HS-5 (cell line): ENCODE measurements at regions not wholly inside any gene's neighbourhood (a gene's known extent, or its start where the extent isn't known, plus 50 kb on each side); places are given as distances from the start of the nearest gene placed in this dataset.
"Not testable (repeated sequence)": the region's sequence is repeated elsewhere in the genome, so short reads cannot be mapped to it uniquely, and the experiment has no call there.

ENCODE experiments used
- DNase-seq: peaks from one replicate; pipeline ENCODE4 v3.0.0-alpha.2; 2012; ENCODE audit warnings: low read depth

DNA sequence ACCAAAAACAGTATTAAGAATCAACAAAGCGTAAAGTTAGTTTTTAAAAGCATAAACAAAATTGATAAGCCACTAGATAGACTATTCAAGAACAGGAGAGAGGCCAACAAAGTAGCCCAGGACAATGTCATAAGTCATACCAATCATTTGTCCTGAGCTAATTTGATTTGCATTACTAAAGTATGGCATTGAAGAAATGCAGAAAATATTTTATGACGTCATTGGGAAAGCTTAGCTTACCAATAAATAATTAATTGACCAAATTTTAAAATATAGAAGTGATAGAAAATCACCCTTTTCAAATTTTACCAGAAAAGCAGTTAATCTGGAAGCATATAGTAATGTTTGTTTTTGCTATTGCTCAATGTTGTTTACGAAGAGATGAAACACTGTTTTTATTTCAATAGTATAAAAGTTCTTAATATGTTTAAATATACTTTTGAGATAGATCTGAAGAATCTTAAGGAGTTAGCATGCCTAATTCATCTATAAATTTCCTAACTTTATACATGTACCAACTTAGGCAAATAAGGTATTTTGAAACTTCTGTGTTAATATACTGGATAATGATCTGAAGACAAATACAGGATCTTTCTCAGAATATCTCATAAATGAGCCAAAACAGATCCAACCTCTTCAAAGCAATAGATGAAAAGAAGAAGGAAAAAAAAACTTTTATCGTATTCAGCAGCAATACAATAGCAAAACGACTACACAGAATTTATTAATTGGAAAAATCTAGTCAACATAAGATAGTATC, 1118.5 kb downstream of the SLC16A7 start:
- no peak for DNase-seq

DNA sequence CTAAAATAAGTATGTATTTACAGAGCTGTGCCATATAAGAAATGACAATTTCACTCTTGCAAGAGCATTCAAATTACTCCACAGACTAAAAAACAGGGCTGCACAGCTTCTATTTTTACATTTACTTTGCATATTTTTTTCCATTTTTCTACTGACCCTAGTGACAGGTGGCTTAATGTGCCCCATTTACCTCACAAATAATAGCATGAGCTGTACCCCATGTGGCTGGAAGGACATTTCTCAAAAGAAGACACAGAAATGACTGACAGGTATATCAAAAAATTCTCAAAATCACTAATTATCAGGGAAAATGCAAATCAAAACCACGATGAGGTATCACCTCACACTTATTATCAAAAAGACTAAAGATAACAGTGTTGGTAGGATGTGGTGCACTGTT, 1128.6 kb downstream of the SLC16A7 start:
- DNase-seq: no peak

DNA sequence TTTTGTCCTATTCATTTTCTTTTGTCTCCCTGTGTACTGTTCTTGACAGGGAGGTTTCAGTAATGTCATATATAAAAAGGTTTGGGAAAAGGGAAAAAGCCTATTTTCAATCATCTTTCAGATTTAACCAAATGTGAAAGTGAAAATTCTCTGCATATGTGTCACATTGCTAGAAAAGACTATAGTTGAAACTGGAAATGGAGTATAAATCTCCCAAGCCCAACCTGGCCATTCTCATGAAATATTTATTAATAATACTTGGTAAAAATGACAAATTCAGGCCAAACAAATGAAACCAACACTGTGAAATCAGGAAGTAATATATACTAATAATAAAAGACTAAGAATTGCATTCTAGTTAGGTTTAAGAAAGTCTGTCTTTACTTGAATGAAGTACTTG, 1129.2 kb downstream of the SLC16A7 start:
- no peak for DNase-seq

DNA sequence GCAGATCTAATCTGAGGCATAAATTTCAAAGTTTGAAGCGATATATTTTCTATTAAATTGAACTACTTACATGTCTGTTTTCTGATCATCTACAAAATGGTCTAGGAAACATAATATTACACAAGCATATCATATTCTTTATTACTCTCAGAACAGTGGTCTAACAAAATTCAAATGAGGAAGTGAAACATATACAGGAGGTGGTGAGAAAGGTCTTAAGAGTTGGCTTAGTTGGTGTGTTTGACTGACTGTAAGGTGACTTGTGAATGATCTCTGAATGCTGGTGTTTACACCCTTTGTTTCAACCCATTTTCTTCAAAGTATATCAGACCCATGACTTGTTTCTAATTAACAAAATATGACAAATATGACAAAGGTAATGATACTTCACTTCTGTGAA, 1156.8 kb downstream of the SLC16A7 start:
- no peak for DNase-seq

DNA sequence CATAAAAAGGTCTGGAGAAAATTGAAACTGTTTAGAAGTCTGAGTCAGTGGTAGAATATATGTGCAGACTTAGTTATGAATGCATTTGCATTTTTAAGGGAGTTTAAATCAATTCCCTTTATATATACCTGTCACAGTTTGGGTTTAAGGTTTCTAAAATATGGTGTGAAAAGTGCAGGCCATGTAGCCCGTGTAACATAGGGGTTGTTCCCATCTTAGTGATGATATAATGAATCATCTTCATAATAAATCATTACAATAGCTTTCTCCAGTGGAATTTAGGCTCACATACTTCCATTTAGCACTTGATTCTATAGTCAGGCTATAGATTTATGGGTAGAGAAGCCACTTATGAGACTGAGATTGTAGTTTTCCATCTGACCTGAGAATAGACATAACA, 1162.4 kb downstream of the SLC16A7 start:
- DNase-seq: no peak

DNA sequence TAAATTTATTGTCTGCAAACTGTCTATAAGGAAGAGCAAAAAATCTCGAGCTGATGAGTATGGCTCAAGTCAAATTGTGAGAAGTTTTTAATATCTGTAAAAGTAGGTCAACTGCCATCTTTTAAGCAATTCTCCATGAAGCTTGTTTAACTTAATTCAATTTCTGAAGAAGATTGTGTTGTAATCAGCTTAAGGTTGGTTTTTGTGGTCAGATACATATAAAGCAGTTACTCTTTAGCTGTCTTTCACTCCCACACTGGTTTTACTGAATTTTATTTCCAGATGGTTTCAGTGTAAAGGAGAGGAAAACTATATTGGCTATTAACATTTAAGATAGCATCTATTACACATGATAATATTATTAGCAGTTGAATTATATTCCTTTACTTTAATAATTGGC, 1165.1 kb downstream of the SLC16A7 start:
- DNase-seq: no peak

DNA sequence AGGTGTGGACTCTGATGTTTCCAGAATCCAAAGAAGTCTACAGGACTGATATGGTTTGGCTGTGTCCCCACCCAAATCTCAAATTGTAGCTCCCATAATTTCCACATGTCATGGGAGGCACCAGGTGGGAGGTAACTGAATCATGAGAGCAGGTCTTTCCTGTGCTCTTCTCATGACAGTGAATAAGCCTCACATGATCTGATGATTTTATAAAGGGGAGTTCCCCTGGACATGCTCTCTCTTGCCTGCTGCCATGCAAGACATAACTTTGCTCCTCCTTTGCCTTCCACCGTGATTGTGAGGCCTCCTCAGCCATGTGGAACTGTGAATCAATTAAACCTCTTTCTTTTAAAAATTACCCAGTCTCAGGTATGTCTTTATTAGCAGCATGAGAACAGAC, 1205.3 kb downstream of the SLC16A7 start:
- not testable (repeated sequence) for DNase-seq

DNA sequence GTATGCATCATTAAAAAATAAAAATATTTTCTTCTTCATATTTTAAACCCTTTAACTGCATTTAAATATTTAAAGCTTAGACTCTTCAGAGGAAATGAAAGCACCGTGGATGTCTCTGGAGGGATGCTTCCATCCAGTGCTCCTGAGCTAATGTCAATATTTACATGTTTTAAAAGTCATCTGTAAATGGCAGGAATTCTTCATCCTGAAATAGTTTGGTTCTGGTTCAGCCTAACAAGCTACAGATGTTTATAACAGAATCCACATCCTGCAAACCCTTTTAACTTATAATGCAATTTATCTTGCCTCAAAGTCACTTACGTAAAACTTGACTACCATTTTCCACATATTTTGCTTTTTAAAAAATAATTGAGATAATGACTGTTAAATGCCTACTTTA, 1207.3 kb downstream of the SLC16A7 start:
- no peak for DNase-seq

DNA sequence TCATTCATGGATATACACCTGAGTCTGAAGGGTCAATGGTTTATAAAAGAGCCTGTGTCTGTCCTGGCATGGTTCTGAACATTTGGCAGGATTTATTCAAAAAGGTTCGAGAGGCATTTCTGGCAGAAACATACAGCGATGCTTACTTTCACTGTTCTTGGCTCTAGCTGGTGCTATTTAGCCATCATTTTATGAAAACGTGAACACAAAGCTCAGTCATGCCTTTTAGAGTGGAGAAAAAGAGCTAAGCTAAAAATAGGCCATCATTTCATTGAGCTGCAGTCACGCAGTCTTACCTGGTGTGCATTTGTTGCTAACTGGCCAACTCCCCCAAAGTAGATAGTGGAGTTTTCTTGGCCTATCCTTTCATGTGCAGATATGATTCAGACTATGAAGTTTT, 1209.5 kb downstream of the SLC16A7 start:
- DNase-seq: no peak

DNA sequence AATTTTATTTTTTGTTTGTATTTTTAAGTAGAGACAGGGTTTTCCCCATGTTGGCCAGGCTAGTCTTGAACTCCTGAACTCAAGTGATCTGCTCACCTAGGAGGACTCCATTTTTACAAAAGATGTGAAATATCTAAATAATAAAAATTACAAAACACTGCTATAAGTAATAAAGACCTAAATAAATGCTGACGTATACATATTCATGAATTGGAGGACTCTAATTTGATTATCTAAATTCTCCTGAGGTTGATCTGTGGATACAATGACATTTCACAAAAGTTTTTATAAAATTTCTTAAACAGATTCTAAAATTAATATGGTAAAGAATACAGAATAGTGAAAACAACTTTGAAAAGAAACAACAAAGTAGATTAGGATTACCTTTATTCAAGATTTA, 1224.0 kb downstream of the SLC16A7 start:
- DNase-seq: no peak

DNA sequence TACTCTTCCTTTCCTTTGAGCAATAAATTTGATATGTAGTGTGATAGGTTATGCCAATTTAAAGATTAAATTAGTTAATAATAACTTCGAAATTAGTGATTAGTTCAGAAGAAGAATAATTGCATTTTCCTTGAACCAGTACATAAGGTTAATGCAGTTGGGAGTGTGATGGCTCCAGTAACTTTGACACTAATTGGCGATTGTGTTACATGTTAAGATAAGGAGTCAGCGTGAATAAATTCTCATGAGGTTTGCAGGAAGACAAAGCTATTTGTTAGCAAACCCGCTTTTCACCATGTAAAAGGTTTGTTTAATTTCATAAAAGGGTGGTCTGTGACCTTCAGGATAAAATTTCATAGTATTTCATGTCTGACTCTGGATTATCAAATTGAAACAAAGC, 1226.8 kb downstream of the SLC16A7 start:
- no peak for DNase-seq

DNA sequence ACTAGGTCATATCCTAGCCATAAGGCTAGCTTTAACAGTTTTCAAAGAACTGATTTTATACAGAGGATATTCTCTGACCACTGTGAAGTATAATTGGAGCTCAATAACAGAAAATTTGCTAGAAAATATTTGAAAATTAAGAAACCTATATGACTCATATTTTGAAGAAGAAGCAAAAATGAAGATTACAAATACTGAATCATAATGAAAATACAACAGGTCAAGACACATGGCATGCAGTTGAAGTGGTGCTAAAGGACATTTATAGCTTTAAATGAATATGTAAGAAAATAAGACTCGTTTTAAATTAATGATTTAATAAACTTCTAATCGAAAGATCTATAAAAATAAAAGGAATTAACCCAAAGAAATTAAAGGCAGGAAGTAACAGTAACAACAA, 1234.6 kb downstream of the SLC16A7 start:
- no peak for DNase-seq

DNA sequence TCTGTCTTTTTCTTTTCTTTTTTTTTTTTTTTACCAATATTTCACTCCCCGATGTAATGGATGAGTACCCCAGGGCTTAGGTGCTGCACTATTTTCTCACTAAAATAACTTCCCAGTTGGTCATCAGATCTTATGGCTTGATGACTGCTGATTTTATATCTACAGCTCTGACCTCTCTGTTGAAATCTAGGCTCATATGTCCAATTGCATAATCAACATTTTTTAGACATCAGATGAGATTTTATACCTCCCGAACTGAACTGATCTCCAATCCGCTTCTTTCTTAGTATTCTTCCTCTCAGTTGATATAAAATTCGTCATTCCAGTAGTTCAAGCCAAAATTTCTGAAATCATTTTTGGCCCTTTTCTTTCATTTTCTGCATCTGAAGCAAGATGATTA, 1236.5 kb downstream of the SLC16A7 start:
- DNase-seq: peak; percentile 33

DNA sequence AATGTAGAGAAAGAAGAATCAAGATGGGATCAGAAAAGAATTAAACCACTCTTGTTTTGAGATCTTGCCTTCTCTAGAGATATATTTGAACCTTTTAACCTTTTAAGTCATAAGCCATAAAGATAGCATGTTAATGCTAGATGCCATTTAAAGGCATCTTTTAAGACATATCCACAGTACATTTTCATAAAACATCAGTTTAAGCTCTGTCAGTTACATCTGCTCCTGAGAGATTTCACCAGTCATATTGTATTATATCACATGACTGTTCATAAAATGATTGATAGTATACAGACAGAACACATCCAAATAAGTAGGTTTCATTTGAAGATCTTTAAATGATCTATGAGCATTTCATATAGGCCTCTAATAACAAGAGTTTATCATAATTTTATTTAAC, 1238.5 kb downstream of the SLC16A7 start:
- no peak for DNase-seq

DNA sequence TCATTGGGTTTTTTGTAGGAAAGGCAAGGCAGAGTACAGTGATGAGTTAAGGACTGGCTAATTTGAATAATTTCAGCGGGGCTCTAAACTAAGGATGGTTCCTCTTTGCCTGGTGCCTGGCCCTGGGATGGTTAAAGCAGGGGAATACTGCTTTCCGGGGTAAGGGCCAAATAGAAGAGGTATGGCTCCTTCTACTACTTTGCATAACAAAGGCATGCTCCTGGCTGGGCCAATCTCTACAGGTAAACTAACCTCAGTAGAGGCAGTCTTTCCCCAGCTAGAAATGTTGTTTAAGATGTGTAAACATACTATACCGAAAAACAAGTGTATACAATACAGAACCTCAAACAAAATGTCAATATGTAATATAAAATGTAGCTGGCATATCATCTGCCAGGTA, 1239.0 kb downstream of the SLC16A7 start:
- DNase-seq: no peak

DNA sequence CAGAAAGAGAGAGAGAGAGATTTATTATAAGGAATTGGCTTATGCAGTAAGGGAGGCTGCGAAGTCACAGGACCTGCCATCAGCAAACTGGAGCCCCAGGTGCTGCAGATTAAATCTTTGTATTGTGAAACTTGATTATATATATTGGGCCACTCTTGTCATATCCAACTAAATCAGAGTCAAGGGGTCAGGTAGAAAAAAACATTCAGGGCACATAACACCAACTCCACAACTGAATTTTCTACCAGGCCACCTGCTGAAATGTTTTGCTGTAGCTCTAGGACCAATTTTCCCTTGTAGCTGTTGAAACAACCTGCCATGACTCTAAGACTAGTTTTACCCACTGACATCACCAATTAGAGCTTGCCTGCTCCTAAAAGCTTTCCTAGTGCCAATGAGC, 1240.8 kb downstream of the SLC16A7 start:
- no peak for DNase-seq

DNA sequence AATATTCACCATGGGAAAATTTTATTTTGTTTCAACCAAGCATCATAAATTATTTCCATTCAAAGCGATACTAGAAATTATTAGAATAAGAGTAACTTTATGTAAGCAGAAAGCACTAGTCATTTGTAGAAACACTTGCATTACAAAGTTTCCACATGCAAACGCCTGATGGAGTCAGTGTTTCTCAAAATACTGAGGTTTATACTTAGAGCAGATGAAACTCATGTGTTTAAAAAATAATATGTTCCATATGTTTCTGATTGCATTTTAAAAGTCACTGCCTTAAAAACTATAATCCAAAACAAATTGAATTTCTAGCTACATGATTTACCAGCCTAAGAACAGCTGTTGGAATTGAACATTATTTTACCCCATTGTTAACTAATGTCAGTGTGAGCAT, 1246.4 kb downstream of the SLC16A7 start:
- no peak for DNase-seq

DNA sequence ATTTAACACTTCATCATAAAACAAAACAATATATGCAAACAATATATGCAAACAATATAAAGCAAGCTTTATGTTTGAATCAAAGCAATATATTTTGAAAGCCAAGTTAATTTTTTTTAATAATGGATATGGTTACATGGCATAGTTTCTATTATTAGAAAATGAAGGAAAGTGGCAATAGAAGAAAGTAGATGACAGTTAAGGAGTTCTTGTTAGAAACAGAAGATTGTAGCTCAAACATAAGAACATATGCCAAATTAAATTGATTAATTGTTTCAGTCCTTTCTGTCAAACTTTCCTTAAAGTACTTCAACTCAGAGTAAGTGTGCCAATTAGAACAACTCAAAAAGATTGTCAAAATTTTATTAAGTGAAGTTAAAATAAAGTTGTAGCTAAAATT, 1248.3 kb downstream of the SLC16A7 start:
- no peak for DNase-seq

DNA sequence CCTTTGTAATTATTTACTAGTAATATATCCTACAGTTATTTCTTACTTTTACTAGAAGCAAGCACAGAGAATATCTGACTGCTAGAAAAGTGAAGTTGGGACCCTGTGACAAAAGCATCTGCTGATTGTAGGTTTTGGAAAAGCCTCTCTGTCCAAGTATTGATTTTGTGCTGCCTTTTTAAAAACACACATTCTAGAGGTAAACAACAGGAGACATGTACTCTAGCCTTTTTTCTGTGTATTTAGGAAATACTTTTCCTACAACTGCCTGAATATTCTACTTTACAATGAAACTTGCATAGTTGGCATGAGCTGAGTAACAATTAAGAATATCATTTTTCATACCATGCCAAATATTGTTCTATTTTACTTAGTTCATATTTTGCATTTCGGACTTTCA, 1249.0 kb downstream of the SLC16A7 start:
- no peak for DNase-seq

DNA sequence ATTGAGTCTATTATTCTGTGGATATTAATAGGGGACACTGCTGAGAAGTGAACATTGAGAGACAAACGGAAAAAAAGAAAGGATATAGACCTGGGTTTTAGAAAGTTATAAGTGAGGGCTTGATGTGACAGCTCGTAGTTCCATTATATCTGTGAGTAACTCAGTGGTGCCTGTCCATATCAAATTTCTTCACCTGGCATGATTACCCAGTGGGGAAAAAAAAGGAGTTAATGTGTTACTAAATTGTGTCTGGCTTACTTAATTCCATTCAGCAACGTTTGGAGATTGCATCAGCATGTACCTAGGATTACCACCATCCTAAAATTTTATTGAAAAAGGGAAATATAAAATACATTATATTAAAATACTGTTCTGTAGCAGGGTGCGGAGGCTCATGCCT, 1249.9 kb downstream of the SLC16A7 start:
- no peak for DNase-seq

DNA sequence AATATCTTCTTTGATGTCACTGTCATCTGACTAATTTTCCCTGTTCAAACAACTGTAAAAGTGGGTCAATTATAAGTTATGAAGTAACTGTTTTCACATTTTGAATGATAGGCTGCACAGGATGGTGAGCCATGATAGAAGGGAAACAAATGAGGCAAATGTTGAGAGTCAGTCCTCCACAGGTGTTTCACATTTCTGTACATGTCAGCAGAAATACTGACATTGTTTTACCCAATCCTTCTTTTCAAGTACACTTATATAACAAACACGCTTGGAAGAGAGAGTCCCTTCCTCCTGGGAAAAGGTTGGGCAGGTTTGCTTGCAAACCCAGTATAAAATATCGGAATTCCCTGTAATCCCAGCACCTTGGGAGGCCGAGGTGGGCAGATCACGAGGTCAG, 1251.5 kb downstream of the SLC16A7 start:
- no peak for DNase-seq

DNA sequence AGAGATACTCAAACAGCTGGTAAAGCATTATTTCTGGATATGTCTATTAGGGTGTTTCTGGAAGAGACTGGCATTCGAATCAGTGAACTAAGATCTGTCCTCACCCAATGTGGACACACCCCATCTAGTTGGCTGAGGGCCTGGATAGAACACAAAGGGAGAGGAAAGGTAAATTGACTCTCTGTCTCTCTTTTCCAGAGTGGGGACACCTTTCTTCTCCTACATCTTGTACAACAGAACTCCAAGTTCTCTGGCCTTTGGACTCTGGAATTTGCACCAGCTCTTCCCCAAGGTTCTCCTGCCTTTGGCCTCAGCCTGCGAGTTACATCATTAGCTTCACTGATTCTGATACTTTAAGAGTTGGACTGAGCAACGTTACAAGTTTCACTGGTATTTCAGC, 1253.9 kb downstream of the SLC16A7 start:
- DNase-seq: no peak

DNA sequence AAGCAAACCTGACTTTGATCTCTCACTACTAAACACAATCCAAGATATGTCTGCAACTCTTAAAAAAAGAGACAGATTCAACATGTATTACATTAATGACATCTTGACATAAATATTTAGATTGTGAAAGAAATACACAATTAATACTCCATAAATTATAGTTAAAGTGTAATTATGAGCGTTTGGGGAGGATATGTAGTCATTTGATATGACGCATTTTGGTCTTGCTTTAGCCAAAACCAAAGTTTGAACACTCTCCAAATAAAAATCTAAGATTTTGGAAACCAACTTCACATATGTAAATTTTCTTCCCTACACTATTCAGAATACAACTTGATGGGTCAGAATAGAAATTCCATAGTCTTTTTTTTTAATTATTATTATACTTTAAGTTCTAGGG, 1257.6 kb downstream of the SLC16A7 start:
- DNase-seq: no peak

DNA sequence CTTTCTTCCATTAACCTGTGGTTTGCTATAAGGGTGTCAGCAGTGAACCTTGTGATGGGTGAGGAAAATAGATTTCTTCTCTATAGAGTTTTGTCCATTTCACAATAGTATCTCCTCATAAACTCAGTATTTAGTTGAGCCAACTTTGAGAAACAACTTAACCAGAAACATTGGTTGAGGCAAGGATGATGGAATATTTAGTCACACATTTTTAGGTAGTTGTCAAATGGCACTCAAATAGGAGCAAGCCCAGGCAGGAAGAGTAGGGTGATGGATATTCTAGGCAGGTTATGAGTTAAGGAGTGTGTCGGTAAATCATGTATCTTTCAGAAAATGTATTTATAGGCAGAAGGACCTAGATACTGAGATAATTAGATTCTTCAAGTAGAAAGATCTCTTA, 1267.6 kb downstream of the SLC16A7 start:
- DNase-seq: no peak

DNA sequence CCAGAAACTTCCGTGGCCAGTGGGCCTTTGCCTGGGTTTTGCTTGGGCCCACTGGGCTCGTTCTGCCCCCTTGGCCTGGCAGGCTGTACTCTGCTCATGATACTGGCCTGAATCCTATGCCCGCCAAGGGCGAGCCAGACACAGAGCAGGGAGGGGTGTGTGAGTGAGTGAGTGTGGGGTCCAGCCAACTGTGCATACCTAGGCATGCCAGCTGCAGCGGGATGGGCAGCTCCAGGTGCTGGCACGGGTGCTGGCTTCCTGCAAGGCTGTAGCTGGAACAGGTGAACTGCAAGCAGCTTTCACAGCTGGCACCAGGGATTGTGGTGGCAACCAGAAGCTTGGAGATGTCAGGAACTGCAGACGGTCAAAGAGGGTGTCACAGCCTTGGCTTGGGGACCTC, 1276.4 kb downstream of the SLC16A7 start:
- DNase-seq: no peak
